NCI-H524 (cell line): ENCODE measurements at regions not wholly inside any gene's neighbourhood (a gene's known extent, or its start where the extent isn't known, plus 50 kb on each side); places are given as distances from the start of the nearest gene placed in this dataset.

Experiments
- DNase-seq, 2 experiments: peaks; one replicate each; lab custom pipeline; 2025; lab: John Stamatoyannopoulos, UW

DNA sequence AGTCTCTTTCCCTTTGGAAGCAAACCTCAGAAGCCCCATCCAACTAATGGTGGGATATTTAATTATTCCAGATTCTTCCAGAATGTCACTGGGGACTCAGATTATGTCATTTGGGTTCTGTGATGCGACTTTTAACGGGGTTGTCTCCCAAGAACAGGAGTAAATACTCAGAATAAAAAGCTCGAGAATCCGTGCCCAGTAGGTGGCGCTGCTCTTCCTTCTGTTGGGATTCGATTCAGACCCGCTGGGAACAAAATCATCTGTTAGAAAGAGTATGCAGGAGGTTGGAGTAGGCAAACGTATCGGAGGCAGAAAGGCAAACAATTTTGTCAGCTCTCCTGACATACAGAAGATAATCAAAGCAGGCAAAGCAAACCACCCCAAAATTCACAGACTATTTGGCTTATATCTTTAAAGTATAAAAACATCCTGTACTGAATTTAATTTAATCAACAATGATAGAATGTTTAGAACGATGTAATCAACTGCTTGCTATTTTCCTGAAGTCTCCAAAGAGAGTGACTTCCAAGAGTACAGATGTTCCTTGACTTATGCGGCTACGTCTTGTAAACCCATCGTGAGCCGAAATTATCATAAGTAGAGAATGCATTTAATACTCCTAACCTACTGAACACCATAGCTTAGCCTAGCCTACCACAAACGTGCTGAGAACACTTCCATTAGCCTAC lies 169.8 kb upstream of the RAI14 start:
- DNase-seq, result peak; percentile 83 to 93

DNA sequence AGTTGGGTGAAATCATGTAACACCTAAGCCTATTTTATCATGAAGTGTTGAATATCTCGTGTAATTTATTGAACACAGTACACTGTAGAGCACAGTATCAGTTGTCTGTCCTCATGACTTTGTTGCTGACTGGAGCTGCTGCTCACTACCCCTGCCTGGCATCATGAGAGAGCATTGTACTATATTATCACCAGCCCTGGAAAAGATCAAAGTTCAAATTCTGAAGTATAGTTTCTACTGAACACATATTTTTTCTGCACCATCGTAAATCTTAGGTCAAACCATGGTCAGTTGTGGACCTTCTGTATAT lies 169.3 kb upstream of the RAI14 start:
- no peak for DNase-seq

DNA sequence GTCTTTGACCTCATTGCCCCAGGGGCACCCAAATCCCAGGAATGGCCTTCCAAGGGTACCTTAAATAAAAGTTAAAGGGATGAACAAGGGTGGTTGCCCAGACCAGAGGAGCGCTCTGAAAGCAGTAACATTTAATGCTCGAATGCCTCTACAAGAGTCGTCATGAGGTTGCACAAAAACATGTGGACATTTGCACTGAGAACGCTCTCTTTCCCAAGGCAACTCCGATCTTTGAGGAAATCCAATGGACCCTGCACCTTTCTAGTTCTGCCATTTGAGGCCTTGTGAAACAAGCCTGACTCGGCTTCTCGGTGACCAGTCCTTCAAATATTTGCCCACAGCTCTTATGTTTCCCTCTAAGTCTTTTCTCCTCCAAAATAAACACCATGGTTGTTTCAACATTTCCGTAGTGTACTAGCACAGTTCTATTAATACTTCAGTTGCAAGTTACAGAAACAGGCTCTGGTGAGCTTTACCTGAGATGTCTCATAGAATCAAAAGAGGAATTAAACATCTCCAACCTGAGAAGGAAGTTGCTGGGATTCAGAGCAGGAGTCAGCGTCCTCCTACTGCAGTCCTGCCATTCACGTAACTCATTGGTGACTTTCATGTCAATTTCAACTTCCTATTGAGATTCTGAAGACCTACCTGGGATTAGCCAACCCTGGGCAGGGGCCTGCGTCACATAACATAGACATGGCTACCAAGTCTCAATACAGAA lies 168.8 kb upstream of the RAI14 start:
- no peak for DNase-seq

GRCh38 chr5:34487956-34488355 lies 168.2 kb upstream of the RAI14 start:
- DNase-seq, result no peak

GRCh38 chr5:34488984-34489383 lies 167.1 kb upstream of the RAI14 start:
- no peak for DNase-seq

DNA sequence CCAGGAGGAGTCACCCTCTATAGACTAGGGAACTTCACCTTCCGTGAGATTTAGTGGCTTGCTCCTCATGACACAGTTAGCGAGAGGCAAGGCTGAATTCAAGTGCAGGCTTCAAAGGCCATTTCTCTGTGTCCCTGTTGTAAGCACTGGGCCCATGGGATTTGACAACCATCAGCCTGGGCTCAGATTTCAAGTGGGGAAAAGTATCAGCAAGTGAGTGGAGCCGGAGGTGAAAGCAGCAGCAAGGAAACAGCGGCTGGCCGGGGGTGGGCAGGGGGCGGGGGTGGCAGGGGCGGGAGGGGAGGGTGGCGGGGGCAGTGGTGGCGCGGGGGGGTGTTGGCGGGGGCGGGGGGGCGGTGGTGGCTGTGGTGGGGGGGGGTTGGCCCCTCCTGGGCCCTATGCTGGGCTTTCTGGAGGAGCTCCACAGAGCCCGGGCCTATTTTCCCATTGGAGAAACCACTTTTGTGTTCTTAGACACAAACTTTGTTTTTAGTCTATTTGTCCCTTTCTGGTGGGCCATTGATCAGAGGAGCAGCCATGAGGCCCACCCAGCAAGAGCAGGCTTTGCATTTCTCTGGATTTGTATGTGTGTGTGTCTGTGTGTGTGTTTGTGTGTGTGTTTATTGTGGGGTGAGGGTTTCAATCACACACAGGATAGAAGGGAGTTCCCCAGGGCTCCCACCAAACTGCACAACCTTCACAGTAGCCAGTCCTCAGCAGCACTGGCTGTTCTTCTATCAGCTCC lies 165.4 kb upstream of the RAI14 start:
- DNase-seq, result peak; percentile 98

GRCh38 chr5:34491251-34491620 lies 164.9 kb upstream of the RAI14 start:
- DNase-seq, result peak; percentile 75 to 83

- DNase-seq, result no peak
Observed at GRCh38 chr5:34494111-34494755, 161.9 kb upstream of the RAI14 start.

GRCh38 chr5:34495178-34495577 lies 160.9 kb upstream of the RAI14 start:
- no peak for DNase-seq

DNA sequence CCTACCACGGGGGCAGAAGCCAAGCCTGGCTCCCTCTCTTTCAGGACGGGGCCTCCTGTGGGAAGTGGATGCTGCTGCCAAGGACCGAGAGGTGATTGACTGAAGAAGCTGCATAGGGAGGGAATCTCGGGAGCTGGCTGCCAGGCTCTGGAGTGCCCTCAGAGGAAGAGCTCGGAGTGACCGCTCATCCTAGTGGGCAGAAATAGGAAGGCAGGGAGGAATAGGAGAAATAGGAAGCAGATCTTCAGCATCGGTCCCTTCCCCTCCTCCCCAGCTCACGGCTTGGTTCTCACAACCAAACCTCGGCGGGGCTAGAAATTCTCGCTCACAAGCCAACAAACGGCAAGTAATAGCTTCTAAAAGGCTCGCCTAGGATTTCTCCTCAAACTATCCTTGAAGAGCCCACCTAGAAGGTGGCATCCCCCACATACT lies 159.9 kb upstream of the RAI14 start:
- DNase-seq, result no peak

- no peak for DNase-seq
Observed at GRCh38 chr5:34496701-34497469, 159.2 kb upstream of the RAI14 start.

DNA sequence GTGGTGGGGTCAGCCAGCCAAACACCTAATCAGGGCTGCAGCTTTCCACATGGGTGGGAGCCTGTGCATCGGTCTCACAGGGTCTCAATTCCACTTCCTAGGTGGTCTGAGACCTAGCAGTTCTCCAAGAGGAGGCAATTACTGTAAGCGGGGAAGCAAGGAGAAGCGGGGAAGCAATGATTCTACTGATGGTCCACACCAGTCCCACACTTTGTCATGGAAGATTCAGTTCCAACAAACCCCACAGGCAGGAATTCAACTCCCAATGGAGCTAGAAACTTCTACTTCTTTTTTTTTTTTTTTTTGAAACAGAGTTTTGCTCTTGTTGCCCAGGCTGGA lies 158.7 kb upstream of the RAI14 start:
- no peak for DNase-seq

DNA sequence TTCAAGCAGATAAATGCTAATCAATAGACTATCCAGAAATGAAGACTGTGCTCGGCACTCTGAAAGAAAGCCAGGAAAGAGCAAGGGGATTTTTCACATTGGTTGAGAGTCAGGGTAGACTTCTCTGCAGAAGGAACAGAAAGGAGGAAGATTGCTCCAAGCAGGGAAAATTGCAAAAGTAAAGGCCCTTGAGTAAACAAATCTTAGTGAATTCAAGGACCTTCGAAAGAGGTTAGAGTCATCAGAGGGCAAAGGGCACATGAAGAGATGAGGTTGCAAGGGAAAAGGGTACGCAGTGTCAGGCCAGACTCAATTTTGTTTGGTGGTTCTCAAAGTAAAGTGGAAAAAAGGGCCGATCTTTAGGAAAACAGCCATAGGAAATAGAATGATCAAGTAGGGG lies 157.6 kb upstream of the RAI14 start:
- DNase-seq, result no peak

GRCh38 chr5:34499001-34499734 lies 157.0 kb upstream of the RAI14 start:
- DNase-seq, result no peak

DNA sequence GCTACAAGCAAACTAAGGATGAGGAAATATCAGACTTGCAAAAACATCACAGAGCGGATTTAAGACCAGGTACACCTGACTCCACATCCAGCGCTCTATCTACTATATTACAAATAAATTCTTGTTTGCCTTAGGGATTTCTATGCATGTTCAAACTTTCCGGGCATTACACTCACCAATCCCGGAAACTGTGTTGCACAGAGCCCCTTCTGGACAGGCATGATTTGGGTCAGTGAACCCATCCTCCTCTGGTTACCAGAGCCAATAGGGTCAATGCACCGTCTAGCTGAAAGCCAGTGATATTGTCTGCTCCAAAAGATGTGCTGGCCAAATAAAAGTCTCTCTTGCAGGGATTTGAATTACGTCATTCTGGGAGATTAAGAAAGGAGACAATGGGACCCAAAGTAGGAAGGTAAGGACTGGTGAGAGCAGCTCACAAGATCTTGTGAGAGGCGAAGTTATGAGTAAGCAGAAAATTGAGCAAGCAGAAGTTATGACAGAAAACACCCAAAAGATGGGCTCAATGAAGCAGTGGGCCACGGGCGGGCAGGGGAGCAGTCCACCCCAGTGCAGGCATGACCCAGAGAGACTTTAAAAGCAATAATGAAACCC lies 155.8 kb upstream of the RAI14 start:
- no peak for DNase-seq

GRCh38 chr5:34501016-34501415 lies 155.1 kb upstream of the RAI14 start:
- no peak for DNase-seq

DNA sequence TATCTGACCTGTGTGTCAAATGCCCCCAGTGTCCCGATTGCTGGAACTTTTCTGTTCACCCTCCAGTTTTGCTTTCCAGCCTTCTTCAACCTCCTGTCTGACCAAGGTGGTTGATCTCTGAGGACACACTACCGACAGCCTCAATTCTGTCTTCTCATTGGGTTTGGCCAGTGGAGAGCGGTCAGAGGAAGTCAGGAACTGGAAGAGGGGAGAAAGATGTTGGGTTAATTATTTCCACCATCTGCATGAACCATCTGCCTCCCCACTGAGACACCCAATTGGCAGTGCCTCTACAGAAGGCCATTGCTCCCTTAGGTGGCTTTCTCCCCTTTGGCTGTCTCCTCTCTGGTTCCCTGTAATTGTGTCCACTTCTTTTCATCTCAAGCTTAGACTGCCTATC lies 154.3 kb upstream of the RAI14 start:
- peak in 1 of 2 experiments; percentile 19 for DNase-seq

DNA sequence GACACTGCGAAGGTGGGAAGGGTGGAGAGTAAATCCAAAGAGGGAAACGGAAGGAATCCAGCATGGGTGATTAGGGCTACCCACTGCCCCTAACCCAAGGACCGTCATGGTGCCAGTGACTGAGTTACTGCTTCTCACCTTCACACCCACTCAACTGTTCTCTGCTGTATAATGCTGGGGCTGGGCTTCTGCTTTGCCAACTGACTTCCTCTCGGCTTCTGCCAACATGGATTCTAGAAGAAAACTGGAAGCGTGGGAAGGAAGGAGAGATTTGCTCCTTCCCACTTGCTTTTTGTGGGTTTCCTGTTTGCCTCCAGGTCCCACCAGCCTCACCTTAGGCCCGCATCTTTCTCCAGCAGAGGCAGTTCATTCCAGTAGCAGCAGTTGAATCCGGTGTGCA lies 153.5 kb upstream of the RAI14 start:
- DNase-seq, result no peak

- no peak for DNase-seq
Observed at GRCh38 chr5:34503379-34504253, 152.5 kb upstream of the RAI14 start.

GRCh38 chr5:34504967-34505366 lies 151.2 kb upstream of the RAI14 start:
- DNase-seq, result no peak
